ENCODE measurements at regions not wholly inside any gene's neighbourhood (a gene's known extent, or its start where the extent isn't known, plus 50 kb on each side); places are given as distances from the start of the nearest gene placed in this dataset.

- TF ChIP-seq CTCF (IDR thresholded peaks at IDR 0.05; ENCODE audit: control extremely low read depth in 1 of 3, insufficient read depth in 1 of 3, low read depth in 1 of 3, low read length in 3 of 3) (no peak), CHD2 (IDR thresholded peaks at IDR 0.05; ENCODE audit: low read length) (no peak), RBBP5 (IDR thresholded peaks at IDR 0.05; ENCODE audit: borderline replicate concordance, low read depth, low read length) (no peak), CREB1 (IDR thresholded peaks at IDR 0.05) (no peak), CEBPB (IDR thresholded peaks at IDR 0.05; ENCODE audit: low read depth, low read length) (no peak), FOSL1 (IDR thresholded peaks at IDR 0.05; ENCODE audit: insufficient read depth, low read depth, low read length) (no peak)
Observed at GRCh38 chr2:5982903-5983265, 290.7 kb downstream of the SOX11 start.

All from H1 (cell line).